ENCODE measurements at regions not wholly inside any gene's neighbourhood (a gene's known extent, or its start where the extent isn't known, plus 50 kb on each side); places are given as distances from the start of the nearest gene placed in this dataset.

GRCh38 chr7:4416396-4417056 is 265.6 kb upstream of the FOXK1 start (continued):
- TF ChIP-seq BCLAF1 (IDR thresholded peaks at IDR 0.05; ENCODE audit: borderline replicate concordance in 1 of 2, control insufficient read depth in 1 of 2, low read depth in 2 of 2, low read length in 1 of 2) (no peak), ZBTB1 (CRISPR knock-in tag; IDR thresholded peaks at IDR 0.05; ENCODE audit: borderline replicate concordance, low read depth) (no peak), ATF2 (CRISPR knock-in tag; IDR thresholded peaks at IDR 0.05) (no peak), KHSRP (IDR thresholded peaks at IDR 0.05) (no peak), BRF2 (IDR thresholded peaks at IDR 0.05; ENCODE audit: borderline replicate concordance, insufficient read depth, insufficient read length) (no peak), KLF10 (CRISPR knock-in tag; IDR thresholded peaks at IDR 0.05) (no peak), TCFL5 (CRISPR knock-in tag; conservative IDR thresholded peaks at IDR 0.05) (no peak), RCOR1 (IDR thresholded peaks at IDR 0.05; ENCODE audit: borderline replicate concordance in 1 of 2, low read depth in 2 of 2, low read length in 2 of 2) (peak in 1 of 2 experiments; percentile 42; a peak in 1 of 4 replicates), YY1 (IDR thresholded peaks at IDR 0.05; ENCODE audit: borderline replicate concordance in 1 of 3, control insufficient read depth in 1 of 3, extremely low read depth in 1 of 3, insufficient read depth in 3 of 3, insufficient read length in 1 of 3, insufficient replicate concordance in 2 of 3, low read depth in 1 of 3, low read length in 2 of 3) (peak in 1 of 3 experiments; percentile 51), NFIC (IDR thresholded peaks at IDR 0.05) (peak; percentile 81), ZNF76 (CRISPR knock-in tag; IDR thresholded peaks at IDR 0.05; ENCODE audit: borderline replicate concordance) (no peak), PHTF2 (CRISPR knock-in tag; IDR thresholded peaks at IDR 0.05) (no peak), PBX2 (CRISPR knock-in tag; IDR thresholded peaks at IDR 0.05; ENCODE audit: low read depth) (peak; percentile 37; the same call in 1 of the 2 replicates), PBX2 (tag; conservative IDR thresholded peaks at IDR 0.05; ENCODE audit: low read depth) (peak; percentile 88), SLC30A9 (CRISPR knock-in tag; IDR thresholded peaks at IDR 0.05) (no peak), ELF1 (tag; IDR thresholded peaks at IDR 0.05) (no peak), NFE2L1 (tag; IDR thresholded peaks at IDR 0.05; ENCODE audit: borderline replicate concordance, low read depth) (no peak), TEAD1 (CRISPR knock-in tag; IDR thresholded peaks at IDR 0.05) (no peak)

Data from K562 (cell line).